ENCODE measurements at regions not wholly inside any gene's neighbourhood (a gene's known extent, or its start where the extent isn't known, plus 50 kb on each side); places are given as distances from the start of the nearest gene placed in this dataset.
A peak's percentile ranks its signal among the peaks of the same experiment; 100 is the strongest.

DNA sequence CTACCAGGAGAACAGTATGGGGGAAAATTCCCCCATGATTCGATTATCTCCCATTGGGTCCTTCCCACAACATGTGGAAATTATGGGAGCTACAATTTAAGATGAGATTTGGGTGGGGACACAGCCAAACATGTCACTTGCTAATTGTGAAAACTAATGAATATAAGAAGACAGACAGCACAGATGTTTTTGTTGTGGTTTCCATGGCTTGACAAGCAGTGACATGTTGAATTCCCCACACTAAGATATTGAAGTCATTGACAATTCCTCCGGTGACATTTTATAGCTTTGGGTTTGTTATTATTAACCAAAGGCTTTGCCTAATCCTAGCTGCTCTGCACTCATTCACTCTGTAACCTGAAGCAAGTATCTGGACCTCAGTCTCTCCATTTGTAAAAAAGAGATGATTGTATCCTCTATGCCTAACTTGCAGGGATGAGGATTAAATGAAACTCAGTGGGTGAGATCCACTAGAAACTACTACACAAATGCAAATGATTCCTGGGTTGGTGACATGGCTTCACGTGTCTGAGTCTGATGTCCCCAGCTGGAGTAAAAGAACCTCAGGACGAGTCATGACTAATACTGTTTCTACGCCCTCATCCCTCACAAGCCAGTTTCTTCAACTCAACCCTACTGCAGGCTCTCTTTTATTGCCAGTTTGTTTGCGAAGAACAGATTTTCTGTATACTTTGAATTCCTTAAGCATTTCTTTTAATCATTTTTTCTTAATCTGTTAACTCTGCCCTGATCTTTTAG, 71.6 kb downstream of the ASCL1 start:
- no peaks in the 10 kb centered on the region for H3K27me3 ChIP-seq (ENCODE audit: insufficient read depth, insufficient read length)
- no peak overlapping the region for H3K4me3 ChIP-seq (ENCODE audit: insufficient read length, low read depth)
- no peak for TF ChIP-seq YY1 (IDR thresholded peaks at IDR 0.05; ENCODE audit: insufficient read depth, insufficient read length)
- TF ChIP-seq SUZ12 (IDR thresholded peaks at IDR 0.05; ENCODE audit: extremely low read depth, insufficient read depth, insufficient read length) = no peak
- no peak for TF ChIP-seq ZNF274 (IDR thresholded peaks at IDR 0.05; ENCODE audit: low read depth, low read length)
- no peaks in the 10 kb centered on the region for H3K4me1 ChIP-seq (ENCODE audit: insufficient read depth, insufficient read length)
- H3K9me3 ChIP-seq (ENCODE audit: insufficient read depth, low read length) = peaks cover 2% of the 10 kb centered on the region; the same call in 1 of the 2 replicates
- H3K36me3 ChIP-seq (ENCODE audit: insufficient read depth, insufficient read length, low read length) = no peaks in the 10 kb centered on the region
- H3K9ac ChIP-seq (ENCODE audit: insufficient read length, low read depth) = no peak overlapping the region
- no peak for DNase-seq (ENCODE audit: low read depth, low spot score)

GRCh38 chr12:103036581-103037214, 79.2 kb downstream of the ASCL1 start:
- Histone ChIP-seq H3K4me3 (ENCODE audit: insufficient read length, low read depth) (no peak overlapping the region), H3K9me3 (ENCODE audit: insufficient read depth, low read length) (peaks cover 7% of the 10 kb centered on the region; the same call in 1 of the 2 replicates), H3K27me3 (ENCODE audit: insufficient read depth, insufficient read length) (no peaks in the 10 kb centered on the region), H3K36me3 (ENCODE audit: insufficient read depth, insufficient read length, low read length) (no peaks in the 10 kb centered on the region), H3K9ac (ENCODE audit: insufficient read length, low read depth) (no peak overlapping the region), H3K4me1 (ENCODE audit: insufficient read depth, insufficient read length) (no peaks in the 10 kb centered on the region)
- TF ChIP-seq YY1 (IDR thresholded peaks at IDR 0.05; ENCODE audit: insufficient read depth, insufficient read length) = no peak
- no peak for TF ChIP-seq SUZ12 (IDR thresholded peaks at IDR 0.05; ENCODE audit: extremely low read depth, insufficient read depth, insufficient read length)
- no peak for TF ChIP-seq ZNF274 (IDR thresholded peaks at IDR 0.05; ENCODE audit: low read depth, low read length)
- no peak for DNase-seq (ENCODE audit: low read depth, low spot score)

DNA sequence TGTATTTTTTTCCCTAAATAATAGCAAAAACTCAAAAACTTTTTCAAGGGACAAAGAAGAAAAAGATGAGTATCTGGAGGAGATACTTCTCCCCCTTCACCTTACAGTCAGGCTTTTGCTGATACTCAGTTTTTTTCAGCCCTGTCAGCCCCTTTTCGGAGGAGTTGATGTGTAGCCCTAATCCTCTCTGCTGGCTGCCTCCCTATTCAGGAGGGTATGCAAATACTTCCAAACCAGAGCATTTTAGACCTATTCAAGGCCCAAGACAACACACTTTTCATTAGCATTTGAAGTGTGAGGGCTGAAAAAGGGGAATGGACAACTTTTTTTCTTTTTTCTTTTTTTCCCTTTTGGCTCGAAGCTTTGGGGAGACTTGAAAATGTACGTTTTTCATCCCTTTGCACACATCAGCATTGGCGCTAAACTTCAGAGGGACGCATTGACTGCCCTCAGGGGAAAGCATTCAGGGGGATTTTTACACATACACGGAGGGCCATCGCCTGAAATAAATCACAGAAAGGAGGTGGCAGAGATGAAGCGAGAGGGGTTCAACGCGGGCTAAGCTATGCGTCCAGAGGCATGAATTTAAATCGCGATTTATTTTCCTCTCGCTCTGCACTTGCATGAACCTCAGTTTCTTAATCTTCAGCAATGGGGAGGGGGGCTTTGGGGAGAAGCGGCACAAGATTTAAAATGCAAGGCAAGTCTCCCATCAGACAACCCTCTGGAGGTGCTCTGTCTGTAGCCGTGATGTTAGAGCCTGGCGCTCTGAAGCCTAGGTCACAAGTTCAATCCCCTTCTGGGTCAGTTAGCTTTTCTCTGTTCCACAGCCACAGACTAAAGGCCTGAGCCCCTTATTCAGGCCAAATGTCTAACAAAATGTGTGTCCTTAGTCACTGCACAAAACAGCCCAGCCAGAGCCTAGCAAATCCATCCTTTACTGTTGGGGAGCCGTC, 86.3 kb downstream of the ASCL1 start:
- peak; percentile 82 for DNase-seq (ENCODE audit: low read depth, low spot score)
- Histone ChIP-seq H3K36me3 (ENCODE audit: insufficient read depth, insufficient read length, low read length) (no peaks in the 10 kb centered on the region), H3K27me3 (ENCODE audit: insufficient read depth, insufficient read length) (no peaks in the 10 kb centered on the region), H3K4me3 (ENCODE audit: insufficient read length, low read depth) (peak overlapping the region; percentile 24), H3K4me1 (ENCODE audit: insufficient read depth, insufficient read length) (peaks cover 4% of the 10 kb centered on the region), H3K9me3 (ENCODE audit: insufficient read depth, low read length) (no peaks in the 10 kb centered on the region), H3K9ac (ENCODE audit: insufficient read length, low read depth) (peak overlapping the region; percentile 52)
- TF ChIP-seq ZNF274 (IDR thresholded peaks at IDR 0.05; ENCODE audit: low read depth, low read length) (no peak), YY1 (IDR thresholded peaks at IDR 0.05; ENCODE audit: insufficient read depth, insufficient read length) (no peak), SUZ12 (IDR thresholded peaks at IDR 0.05; ENCODE audit: extremely low read depth, insufficient read depth, insufficient read length) (no peak)

- TF ChIP-seq YY1 (IDR thresholded peaks at IDR 0.05; ENCODE audit: insufficient read depth, insufficient read length) = no peak
- TF ChIP-seq ZNF274 (IDR thresholded peaks at IDR 0.05; ENCODE audit: low read depth, low read length) = no peak
- TF ChIP-seq SUZ12 (IDR thresholded peaks at IDR 0.05; ENCODE audit: extremely low read depth, insufficient read depth, insufficient read length) = no peak
- no peak for DNase-seq (ENCODE audit: low read depth, low spot score)
- H3K9ac ChIP-seq (ENCODE audit: insufficient read length, low read depth) = no peak overlapping the region
- no peaks in the 10 kb centered on the region for H3K27me3 ChIP-seq (ENCODE audit: insufficient read depth, insufficient read length)
- H3K4me1 ChIP-seq (ENCODE audit: insufficient read depth, insufficient read length) = peaks cover 4% of the 10 kb centered on the region
- no peak overlapping the region for H3K4me3 ChIP-seq (ENCODE audit: insufficient read length, low read depth)
- H3K36me3 ChIP-seq (ENCODE audit: insufficient read depth, insufficient read length, low read length) = no peaks in the 10 kb centered on the region
- no peaks in the 10 kb centered on the region for H3K9me3 ChIP-seq (ENCODE audit: insufficient read depth, low read length)
These were observed 88.7 kb downstream of the ASCL1 start for GRCh38 chr12:103046154-103046553.

DNA sequence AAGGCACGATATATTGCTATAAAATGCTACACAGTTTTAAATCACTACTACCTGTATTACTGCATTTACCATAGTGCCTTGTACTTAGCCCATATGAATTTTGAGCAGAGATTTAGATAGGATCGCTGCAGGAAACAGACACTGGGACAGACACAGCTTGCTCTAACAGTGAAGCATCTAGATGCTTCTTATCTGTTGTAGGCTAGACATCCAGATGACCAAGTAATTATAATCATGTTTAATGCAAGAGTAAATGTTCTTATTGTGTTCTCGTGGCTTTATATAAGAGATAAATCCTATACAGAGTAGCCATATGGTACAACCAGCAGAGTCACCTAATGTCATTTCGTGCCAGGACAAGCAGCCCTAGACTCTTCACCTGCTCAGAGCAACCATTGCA, 92.8 kb downstream of the ASCL1 start:
- no peak for DNase-seq (ENCODE audit: low read depth, low spot score)
- Histone ChIP-seq H3K4me1 (ENCODE audit: insufficient read depth, insufficient read length) (no peaks in the 10 kb centered on the region), H3K27me3 (ENCODE audit: insufficient read depth, insufficient read length) (no peaks in the 10 kb centered on the region), H3K36me3 (ENCODE audit: insufficient read depth, insufficient read length, low read length) (no peaks in the 10 kb centered on the region), H3K9ac (ENCODE audit: insufficient read length, low read depth) (no peak overlapping the region), H3K4me3 (ENCODE audit: insufficient read length, low read depth) (no peak overlapping the region), H3K9me3 (ENCODE audit: insufficient read depth, low read length) (no peaks in the 10 kb centered on the region)
- TF ChIP-seq SUZ12 (IDR thresholded peaks at IDR 0.05; ENCODE audit: extremely low read depth, insufficient read depth, insufficient read length) = no peak
- TF ChIP-seq ZNF274 (IDR thresholded peaks at IDR 0.05; ENCODE audit: low read depth, low read length) = no peak
- TF ChIP-seq YY1 (IDR thresholded peaks at IDR 0.05; ENCODE audit: insufficient read depth, insufficient read length) = no peak

DNA sequence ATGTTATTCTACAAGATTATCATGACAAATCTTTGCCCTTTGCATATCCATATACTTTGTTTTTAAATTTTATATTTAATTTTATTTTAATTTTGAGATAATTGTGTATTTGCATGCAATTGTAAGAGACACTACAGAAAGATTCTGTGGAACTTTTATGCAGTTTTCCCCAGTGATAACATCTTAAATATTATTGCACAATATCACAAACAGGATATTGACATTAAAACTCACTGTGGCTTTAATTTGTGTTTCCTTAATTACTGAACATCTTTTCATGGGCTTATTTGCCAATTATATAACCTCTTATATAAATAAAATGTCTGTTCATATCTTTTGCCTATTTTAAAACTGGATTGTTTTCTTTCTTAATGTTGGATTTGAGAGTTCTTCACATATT, 95.6 kb downstream of the ASCL1 start:
- H3K9me3 ChIP-seq (ENCODE audit: insufficient read depth, low read length) = no peaks in the 10 kb centered on the region
- H3K4me1 ChIP-seq (ENCODE audit: insufficient read depth, insufficient read length) = no peaks in the 10 kb centered on the region
- DNase-seq (ENCODE audit: low read depth, low spot score) = no peak
- no peak overlapping the region for H3K9ac ChIP-seq (ENCODE audit: insufficient read length, low read depth)
- no peaks in the 10 kb centered on the region for H3K27me3 ChIP-seq (ENCODE audit: insufficient read depth, insufficient read length)
- no peaks in the 10 kb centered on the region for H3K36me3 ChIP-seq (ENCODE audit: insufficient read depth, insufficient read length, low read length)
- TF ChIP-seq YY1 (IDR thresholded peaks at IDR 0.05; ENCODE audit: insufficient read depth, insufficient read length) (no peak), ZNF274 (IDR thresholded peaks at IDR 0.05; ENCODE audit: low read depth, low read length) (no peak), SUZ12 (IDR thresholded peaks at IDR 0.05; ENCODE audit: extremely low read depth, insufficient read depth, insufficient read length) (no peak)
- H3K4me3 ChIP-seq (ENCODE audit: insufficient read length, low read depth) = no peak overlapping the region

Measured in NT2/D1 (cell line).